Esophagus squamous epithelium (tissue), 5 donors: ENCODE measurements at regions not wholly inside any gene's neighbourhood (a gene's known extent, or its start where the extent isn't known, plus 50 kb on each side); places are given as distances from the start of the nearest gene placed in this dataset.
"Not testable (repeated sequence)": the region's sequence is repeated elsewhere in the genome, so short reads cannot be mapped to it uniquely, and the experiment has no call there.

Source experiments
- DNase-seq: peaks from one replicate; lab custom pipeline; 2025; lab: John Stamatoyannopoulos, UW
- H3K27ac ChIP-seq, 4 donors: fragments of 200-600 bp; sonication (generic); one replicate each; pipeline ENCODE4 v1.5.1; 2016 to 2019; ENCODE audit warnings: mild to moderate bottlenecking in 1 of 4
- H3K27me3 ChIP-seq, 4 donors: fragments of 200-600 bp; sonication (generic); 1 replicate in 3 of 4; 2 replicates in 1 of 4; pipeline versions ENCODE4 v1.5.1 to v1.6.0; 2017 to 2021; ENCODE audit warnings: antibody characterized with exemption in 1 of 4
- H3K36me3 ChIP-seq, 3 donors: fragments of 200-600 bp; sonication (generic); one replicate each; pipeline ENCODE4 v1.5.1; 2016 to 2019
- H3K4me1 ChIP-seq, 3 donors: fragments of 200-600 bp; sonication (generic); one replicate each; pipeline ENCODE4 v1.5.1; 2017 to 2019
- H3K4me3 ChIP-seq, 4 donors: fragments of 200-600 bp; sonication (generic); 1 replicate in 3 of 4; 2 replicates in 1 of 4; pipeline ENCODE4 v1.5.1; 2016 to 2019; ENCODE audit warnings: mild to moderate bottlenecking in 2 of 4, moderate library complexity in 1 of 4
- H3K9me3 ChIP-seq, 3 donors: fragments of 200-600 bp; sonication (generic); one replicate each; pipeline ENCODE4 v1.5.1; 2016 to 2019
- POLR2A ChIP-seq, 4 donors: fragments of 450-650 bp; IDR thresholded peaks; one replicate each; pipeline ENCODE4 v1.6.1; 2017; ENCODE audit warnings: antibody characterized with exemption in 4 of 4, mild to moderate bottlenecking in 4 of 4, moderate library complexity in 3 of 4
- WGBS, 2 donors: methylation state at CpG; one replicate each; pipeline ENCODE4 v1.1.5; 2018; 5-methylcytosine and 5-hydroxymethylcytosine counted together
- intact Hi-C: fragments of 100-400 bp; cut with DNase I; formaldehyde crosslinking; loops from one replicate; pipeline ENCODE4 v1.15.0; 2022
- TF ChIP-seq, protein P1 (sequence below), 6 experiments: fragments of 450-650 bp in 4 of 6; fragments of 200-600 bp in 2 of 6; sonication (generic) in 2 of 6; IDR thresholded peaks; one replicate each; pipeline ENCODE4 v1.5.1; 2016 to 2019; ENCODE audit warnings: antibody characterized with exemption in 6 of 6, mild to moderate bottlenecking in 4 of 6, moderate library complexity in 4 of 6
- donor health status: DM: yes; HTN: yes; CAD: no.

DNA sequence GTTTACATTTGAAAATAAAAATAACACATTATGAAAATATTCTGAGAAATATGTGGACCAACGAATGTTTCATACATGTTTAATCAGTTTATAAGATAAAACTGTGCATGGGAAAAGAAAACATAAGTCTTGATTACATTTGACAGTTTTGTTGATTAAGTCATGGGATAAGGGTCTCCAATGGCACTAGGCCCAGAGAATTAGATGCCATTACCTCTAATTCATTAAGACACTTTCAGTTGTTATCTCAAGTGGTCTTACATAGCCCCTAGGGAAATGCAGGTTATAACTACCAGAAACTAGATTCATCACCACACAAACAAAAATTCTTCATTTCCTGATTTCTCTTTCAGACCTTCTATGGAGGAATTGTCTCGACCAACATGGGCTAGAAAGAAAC, 300.8 kb downstream of the PCDH7 start:
- H3K9me3 ChIP-seq: no peaks in the 10 kb centered on the region
- H3K4me3 ChIP-seq: no peak overlapping the region
- no peaks in the 10 kb centered on the region for H3K27me3 ChIP-seq
- no peaks in the 10 kb centered on the region for H3K36me3 ChIP-seq
- intact Hi-C loops: no loop called here
- no peak for DNase-seq
- peaks cover 0 to 14% (median 3%) of the 10 kb centered on the region in 3 donors for H3K4me1 ChIP-seq
- WGBS, 2 donors: 63 to 75% methylated on average over 2 of the region's 2 CpGs
- no peak overlapping the region for H3K27ac ChIP-seq
- TF ChIP-seq, protein P1, sequence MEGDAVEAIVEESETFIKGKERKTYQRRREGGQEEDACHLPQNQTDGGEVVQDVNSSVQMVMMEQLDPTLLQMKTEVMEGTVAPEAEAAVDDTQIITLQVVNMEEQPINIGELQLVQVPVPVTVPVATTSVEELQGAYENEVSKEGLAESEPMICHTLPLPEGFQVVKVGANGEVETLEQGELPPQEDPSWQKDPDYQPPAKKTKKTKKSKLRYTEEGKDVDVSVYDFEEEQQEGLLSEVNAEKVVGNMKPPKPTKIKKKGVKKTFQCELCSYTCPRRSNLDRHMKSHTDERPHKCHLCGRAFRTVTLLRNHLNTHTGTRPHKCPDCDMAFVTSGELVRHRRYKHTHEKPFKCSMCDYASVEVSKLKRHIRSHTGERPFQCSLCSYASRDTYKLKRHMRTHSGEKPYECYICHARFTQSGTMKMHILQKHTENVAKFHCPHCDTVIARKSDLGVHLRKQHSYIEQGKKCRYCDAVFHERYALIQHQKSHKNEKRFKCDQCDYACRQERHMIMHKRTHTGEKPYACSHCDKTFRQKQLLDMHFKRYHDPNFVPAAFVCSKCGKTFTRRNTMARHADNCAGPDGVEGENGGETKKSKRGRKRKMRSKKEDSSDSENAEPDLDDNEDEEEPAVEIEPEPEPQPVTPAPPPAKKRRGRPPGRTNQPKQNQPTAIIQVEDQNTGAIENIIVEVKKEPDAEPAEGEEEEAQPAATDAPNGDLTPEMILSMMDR (IDR thresholded peaks at IDR 0.05): no peak
- TF ChIP-seq POLR2A (IDR thresholded peaks at IDR 0.05): no peak

DNA sequence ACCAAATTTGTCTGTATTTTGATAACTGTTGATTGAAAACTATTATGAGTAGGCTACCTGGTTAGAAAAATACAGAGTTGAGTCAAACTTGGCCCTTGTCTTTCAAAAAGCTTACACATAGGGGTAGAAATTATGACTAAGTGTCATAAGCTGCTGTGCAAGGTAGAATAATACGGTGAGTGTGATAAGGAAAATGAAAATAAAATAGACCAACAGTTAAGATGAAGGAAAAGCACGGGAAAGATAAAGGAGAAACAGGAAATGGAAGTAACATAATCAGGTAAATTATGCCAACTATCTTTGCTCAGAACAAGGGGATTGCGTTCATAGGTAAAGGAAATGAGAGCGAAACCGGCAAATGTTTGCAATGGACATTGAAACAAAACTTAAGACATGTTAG, 302.5 kb downstream of the PCDH7 start:
- Histone ChIP-seq H3K27ac (no peak overlapping the region), H3K4me1 (peaks cover 0 to 14% (median 3%) of the 10 kb centered on the region in 3 donors)

DNA sequence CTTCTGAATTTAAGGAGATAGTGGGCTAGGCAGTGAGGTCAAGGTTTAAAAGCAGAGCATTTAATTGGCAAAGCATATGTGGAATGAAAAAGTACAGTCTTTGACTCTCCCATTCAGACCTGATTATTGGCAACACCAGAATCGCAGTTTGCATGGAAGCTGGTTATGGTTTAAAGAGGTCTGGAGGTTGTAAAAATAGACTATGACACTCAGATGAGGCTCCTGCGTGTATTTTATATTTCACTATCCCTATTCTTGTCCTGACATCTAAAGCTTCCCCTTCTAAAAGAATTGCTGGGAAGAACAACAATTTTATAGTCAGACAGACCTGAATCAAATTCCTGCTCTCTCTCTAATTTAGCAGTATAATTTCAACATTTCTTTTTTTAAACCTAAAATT, 302.9 kb downstream of the PCDH7 start:
- TF ChIP-seq, protein P1 (IDR thresholded peaks at IDR 0.05): no peak
- TF ChIP-seq POLR2A (IDR thresholded peaks at IDR 0.05): no peak
- intact Hi-C loops: no loop called here
- H3K27ac ChIP-seq: no peak overlapping the region

More for the DNA sequence above, 302.5 kb downstream of the PCDH7 start:
- H3K27me3 ChIP-seq: no peaks in the 10 kb centered on the region
- no peaks in the 10 kb centered on the region for H3K9me3 ChIP-seq
- no peak for TF ChIP-seq POLR2A (IDR thresholded peaks at IDR 0.05)
- TF ChIP-seq, protein P1 (IDR thresholded peaks at IDR 0.05): no peak
- no peak for DNase-seq
- H3K4me3 ChIP-seq: no peak overlapping the region
- intact Hi-C loops: no loop called here
- WGBS, 2 donors: 76% methylated on average over 5 of the region's 5 CpGs
- no peaks in the 10 kb centered on the region for H3K36me3 ChIP-seq

DNA sequence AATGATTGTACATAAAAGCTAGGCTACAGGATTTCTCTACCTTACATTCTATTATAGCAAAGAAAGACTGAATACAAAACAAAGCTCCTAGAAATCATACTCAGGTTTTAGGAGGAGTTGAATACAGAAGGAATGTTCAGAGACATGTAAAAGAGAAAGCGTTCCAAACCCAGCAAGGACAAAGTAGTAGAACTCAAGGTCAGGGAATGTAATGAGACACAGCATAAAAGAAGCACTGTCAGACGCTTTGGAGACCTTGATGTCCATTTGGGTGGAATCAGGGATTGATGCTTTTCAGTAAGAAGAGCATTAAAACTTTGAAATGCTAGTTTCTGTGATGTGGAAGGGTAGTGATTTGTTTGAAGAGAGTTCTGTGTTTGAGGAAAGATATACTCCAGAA, 303.6 kb downstream of the PCDH7 start:
- H3K4me1 ChIP-seq: peaks cover 0 to 14% (median 3%) of the 10 kb centered on the region in 3 donors
- H3K36me3 ChIP-seq: no peaks in the 10 kb centered on the region
- intact Hi-C loops: no loop called here
- 75 to 82% methylated on average over 2 of the region's 2 CpGs for WGBS, 2 donors
- no peak overlapping the region for H3K27ac ChIP-seq
- TF ChIP-seq POLR2A (IDR thresholded peaks at IDR 0.05): no peak
- TF ChIP-seq, protein P1 (IDR thresholded peaks at IDR 0.05): no peak
- DNase-seq: no peak
- no peaks in the 10 kb centered on the region for H3K27me3 ChIP-seq
- no peak overlapping the region for H3K4me3 ChIP-seq
- H3K9me3 ChIP-seq: no peaks in the 10 kb centered on the region

More for the DNA sequence above, 302.9 kb downstream of the PCDH7 start:
- WGBS, 2 donors: 81 to 88% methylated on average over 2 of the region's 2 CpGs
- H3K9me3 ChIP-seq: no peaks in the 10 kb centered on the region
- no peak for DNase-seq
- no peaks in the 10 kb centered on the region for H3K36me3 ChIP-seq
- H3K4me1 ChIP-seq: peaks cover 0 to 14% (median 3%) of the 10 kb centered on the region in 3 donors
- no peaks in the 10 kb centered on the region for H3K27me3 ChIP-seq
- no peak overlapping the region for H3K4me3 ChIP-seq

DNA sequence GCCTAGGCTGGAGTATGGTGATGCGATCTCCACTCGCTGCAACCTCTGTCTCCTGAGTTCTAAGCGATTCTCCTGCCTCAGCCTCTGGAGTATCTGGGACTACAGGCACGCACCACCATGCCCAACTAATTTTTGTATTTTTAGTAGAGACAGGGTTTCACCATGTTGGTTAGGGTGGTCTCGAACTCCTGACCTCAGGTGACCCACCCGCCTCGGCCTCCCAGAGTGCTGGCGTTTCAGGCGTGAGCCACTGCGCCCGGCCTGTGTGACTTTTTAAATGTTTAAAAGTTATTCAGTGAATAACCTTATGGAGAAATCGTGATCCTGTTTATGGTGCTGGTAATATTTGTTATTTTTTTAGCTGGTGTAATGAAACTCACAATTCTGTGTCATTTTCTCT, 304.6 kb downstream of the PCDH7 start:
- H3K9me3 ChIP-seq, H3K4me3 ChIP-seq, H3K36me3 ChIP-seq, DNase-seq, intact Hi-C loops, H3K27me3 ChIP-seq, H3K27ac ChIP-seq: not testable (repeated sequence)
- WGBS, 2 donors: 89 to 92% methylated on average over 12 of the region's 12 CpGs
- peaks cover 0 to 10% (median under 1%) of the 10 kb centered on the region in 3 donors for H3K4me1 ChIP-seq

DNA sequence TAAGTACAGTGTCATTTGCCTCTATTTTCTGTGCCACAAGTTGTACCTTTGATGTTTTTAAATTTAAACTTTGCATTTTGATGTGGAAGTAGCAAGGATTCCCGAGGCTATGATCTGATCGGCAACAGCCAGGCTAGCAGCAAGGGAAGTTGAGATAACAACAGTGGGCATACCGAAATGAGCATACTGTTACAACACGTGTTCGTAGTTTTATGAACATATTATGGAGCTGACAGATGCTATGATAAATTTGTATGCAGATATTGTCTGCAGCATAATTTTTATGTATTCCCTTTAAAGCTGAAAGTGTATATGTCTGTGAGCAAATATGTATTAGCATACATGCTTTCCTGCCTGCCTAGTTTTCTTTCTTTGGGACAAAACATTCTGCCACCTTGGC, 306.1 kb downstream of the PCDH7 start:
- TF ChIP-seq POLR2A (IDR thresholded peaks at IDR 0.05): no peak
- TF ChIP-seq, protein P1 (IDR thresholded peaks at IDR 0.05): no peak
- Histone ChIP-seq H3K27me3 (no peaks in the 10 kb centered on the region), H3K4me3 (no peak overlapping the region), H3K4me1 (no peaks in the 10 kb centered on the region), H3K9me3 (no peaks in the 10 kb centered on the region), H3K27ac (no peak overlapping the region), H3K36me3 (no peaks in the 10 kb centered on the region)
- DNase-seq: no peak
- 83 to 100% methylated on average over 5 of the region's 5 CpGs for WGBS, 2 donors
- intact Hi-C loops: no loop called here
